ENCODE measurements at regions not wholly inside any gene's neighbourhood (a gene's known extent, or its start where the extent isn't known, plus 50 kb on each side); places are given as distances from the start of the nearest gene placed in this dataset.
"Not testable (repeated sequence)": the region's sequence is repeated elsewhere in the genome, so short reads cannot be mapped to it uniquely, and the experiment has no call there.

DNA sequence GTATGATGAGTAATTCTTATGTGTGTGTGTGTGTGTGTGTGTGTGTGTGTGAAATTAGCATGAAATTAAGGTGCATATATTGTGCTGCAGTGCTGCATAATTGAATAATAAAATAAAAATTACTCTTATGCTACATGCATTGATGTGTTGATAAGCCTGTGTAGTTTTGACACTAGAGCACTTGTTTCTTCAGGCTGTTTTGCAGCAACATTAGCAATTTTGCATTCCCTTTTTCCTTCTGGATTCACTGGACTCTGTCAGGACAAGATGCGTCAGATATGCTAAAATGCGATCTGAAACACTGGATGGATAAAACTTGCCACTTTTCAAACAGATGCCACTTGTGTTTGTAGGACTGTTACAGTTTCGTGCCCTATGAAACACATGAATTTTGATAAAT is 175.4 kb upstream of the ATP6AP2 start:
- Histone ChIP-seq H3K9me3 (ENCODE audit: control insufficient read depth in 1 of 2, low read length in 2 of 2) (peaks cover 0 to 4% of the 10 kb centered on the region in 2 donors), H3K27me3 (ENCODE audit: low read depth, low read length) (no peaks in the 10 kb centered on the region), H3K4me1 (ENCODE audit: control insufficient read depth in 1 of 2, insufficient read depth in 2 of 2, low read length in 2 of 2) (peaks cover 0 to 10% of the 10 kb centered on the region in 2 donors), H3K4me3 (ENCODE audit: low read depth in 1 of 2, low read length in 2 of 2) (no peak overlapping the region), H3K36me3 (ENCODE audit: control insufficient read depth in 1 of 2, insufficient read depth in 2 of 2, low read length in 2 of 2) (no peaks in the 10 kb centered on the region), H3K27ac (ENCODE audit: low read length) (no peak overlapping the region)

DNA sequence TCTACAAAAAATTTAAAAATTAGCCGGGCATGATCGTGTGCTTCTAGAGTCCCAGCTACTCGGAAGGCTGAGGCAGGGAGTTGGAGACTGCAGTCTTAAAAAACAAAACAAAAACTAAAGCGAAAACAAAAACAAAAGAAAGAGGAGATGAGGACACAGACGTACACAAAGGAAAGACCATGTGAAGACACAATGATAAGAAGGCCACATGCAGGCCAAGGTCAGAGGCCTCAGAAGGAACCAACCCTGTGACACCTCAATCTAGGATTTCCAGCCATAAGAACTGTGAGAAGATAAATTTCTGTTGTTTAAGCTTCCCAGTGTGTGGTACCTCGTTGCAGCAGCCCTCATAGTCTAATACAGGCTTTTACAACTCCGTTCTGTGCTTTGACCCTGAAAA is 177.0 kb upstream of the ATP6AP2 start:
- H3K9me3 ChIP-seq (ENCODE audit: control insufficient read depth in 1 of 2, low read length in 2 of 2), result peaks cover 0 to under 1% of the 10 kb centered on the region in 2 donors
- H3K4me1 ChIP-seq (ENCODE audit: control insufficient read depth in 1 of 2, insufficient read depth in 2 of 2, low read length in 2 of 2), result peaks cover 0 to 10% of the 10 kb centered on the region in 2 donors
- H3K36me3 ChIP-seq (ENCODE audit: control insufficient read depth in 1 of 2, insufficient read depth in 2 of 2, low read length in 2 of 2), result no peaks in the 10 kb centered on the region
- no peaks in the 10 kb centered on the region for H3K27me3 ChIP-seq (ENCODE audit: low read depth, low read length)
- H3K27ac ChIP-seq (ENCODE audit: low read length), result no peak overlapping the region
- H3K4me3 ChIP-seq (ENCODE audit: low read depth in 1 of 2, low read length in 2 of 2), result no peak overlapping the region

DNA sequence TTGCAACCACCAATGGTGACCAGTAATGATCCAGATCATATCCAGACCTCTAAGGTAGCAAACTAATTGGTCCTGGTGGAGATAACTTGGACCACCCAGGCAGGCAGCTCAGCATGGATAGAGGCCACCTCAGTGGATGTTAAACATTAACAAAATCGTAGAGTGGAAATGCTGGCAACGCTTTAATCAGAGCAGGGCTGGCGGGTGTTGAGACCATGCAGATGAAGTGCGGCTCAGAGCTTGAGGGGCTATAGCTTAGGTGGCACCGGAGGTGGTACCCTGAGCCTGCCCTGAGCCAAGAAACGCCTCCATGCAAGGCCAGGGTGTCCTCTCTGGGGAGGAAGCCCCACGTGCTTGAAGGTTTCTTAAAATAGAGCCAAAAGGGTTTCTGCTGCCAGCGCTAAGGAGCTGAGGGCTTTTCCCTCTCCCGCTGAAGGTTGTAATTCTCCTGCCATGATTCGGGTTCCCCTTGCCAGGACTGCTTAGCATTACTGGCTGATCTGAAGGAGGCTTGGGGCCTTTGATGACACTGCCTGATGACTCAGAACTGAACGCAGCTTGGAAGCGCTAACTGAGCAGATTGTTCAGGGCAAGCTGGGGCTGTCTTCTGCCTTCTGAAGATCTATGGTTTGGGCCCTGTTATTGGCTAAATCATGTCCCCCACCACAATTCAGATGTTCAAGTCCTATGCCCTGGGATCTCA is 177.8 kb upstream of the ATP6AP2 start:
- Histone ChIP-seq H3K4me1 (ENCODE audit: control insufficient read depth in 1 of 2, insufficient read depth in 2 of 2, low read length in 2 of 2) (peaks cover 0 to 10% of the 10 kb centered on the region in 2 donors), H3K9me3 (ENCODE audit: control insufficient read depth in 1 of 2, low read length in 2 of 2) (no peaks in the 10 kb centered on the region), H3K4me3 (ENCODE audit: low read depth in 1 of 2, low read length in 2 of 2) (no peak overlapping the region), H3K27ac (ENCODE audit: low read length) (no peak overlapping the region), H3K27me3 (ENCODE audit: low read depth, low read length) (no peaks in the 10 kb centered on the region), H3K36me3 (ENCODE audit: control insufficient read depth in 1 of 2, insufficient read depth in 2 of 2, low read length in 2 of 2) (no peaks in the 10 kb centered on the region)

DNA sequence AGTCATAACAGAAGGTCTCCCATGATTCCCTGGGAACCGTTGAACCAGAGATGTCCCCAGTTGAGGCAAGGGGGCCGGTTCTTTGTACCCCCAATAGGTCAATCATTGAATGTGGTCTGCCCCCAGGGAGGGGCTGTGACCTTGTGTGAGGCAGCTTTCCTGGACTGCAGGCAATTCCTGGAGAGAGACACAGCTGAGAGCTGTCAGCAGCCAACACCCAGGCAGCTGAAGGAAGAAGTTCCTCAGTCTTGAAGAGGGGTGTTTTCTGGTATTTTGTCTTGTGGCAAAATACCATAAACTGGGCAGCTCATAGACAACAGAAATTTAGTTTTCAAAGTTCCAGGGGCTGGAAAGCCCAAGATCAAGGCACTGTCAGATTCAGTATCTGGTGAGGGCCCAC is 185.7 kb upstream of the ATP6AP2 start:
- Histone ChIP-seq H3K4me1 (ENCODE audit: control insufficient read depth in 1 of 2, insufficient read depth in 2 of 2, low read length in 2 of 2) (no peaks in the 10 kb centered on the region), H3K9me3 (ENCODE audit: control insufficient read depth in 1 of 2, low read length in 2 of 2) (no peaks in the 10 kb centered on the region), H3K27me3 (ENCODE audit: low read depth, low read length) (no peaks in the 10 kb centered on the region), H3K27ac (ENCODE audit: low read length) (no peak overlapping the region), H3K4me3 (ENCODE audit: low read depth in 1 of 2, low read length in 2 of 2) (no peak overlapping the region), H3K36me3 (ENCODE audit: control insufficient read depth in 1 of 2, insufficient read depth in 2 of 2, low read length in 2 of 2) (no peaks in the 10 kb centered on the region)

DNA sequence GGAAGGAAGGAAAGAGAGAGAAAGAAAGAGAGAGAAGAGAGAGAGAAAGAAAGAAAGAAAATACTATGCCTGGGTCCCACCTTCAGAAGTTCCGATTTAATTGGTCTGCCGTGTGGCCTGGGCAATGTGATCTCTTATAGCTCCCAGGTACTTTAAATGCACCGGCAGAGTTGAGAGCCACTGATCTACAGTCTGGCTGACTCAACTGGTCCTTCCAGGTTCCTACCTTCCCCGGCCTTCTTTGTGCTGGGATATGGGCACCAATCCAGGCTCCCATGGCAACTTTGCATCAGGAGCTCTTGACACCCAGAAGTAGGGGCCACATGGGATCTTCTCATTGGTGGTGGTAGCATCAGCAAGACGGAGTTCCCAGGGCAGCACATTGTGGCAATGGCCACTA is 186.5 kb upstream of the ATP6AP2 start:
- H3K9me3 ChIP-seq (ENCODE audit: control insufficient read depth in 1 of 2, low read length in 2 of 2), result no peaks in the 10 kb centered on the region
- no peak overlapping the region for H3K4me3 ChIP-seq (ENCODE audit: low read depth in 1 of 2, low read length in 2 of 2)
- no peak overlapping the region for H3K27ac ChIP-seq (ENCODE audit: low read length)
- no peaks in the 10 kb centered on the region for H3K36me3 ChIP-seq (ENCODE audit: control insufficient read depth in 1 of 2, insufficient read depth in 2 of 2, low read length in 2 of 2)
- no peaks in the 10 kb centered on the region for H3K4me1 ChIP-seq (ENCODE audit: control insufficient read depth in 1 of 2, insufficient read depth in 2 of 2, low read length in 2 of 2)
- no peaks in the 10 kb centered on the region for H3K27me3 ChIP-seq (ENCODE audit: low read depth, low read length)

DNA sequence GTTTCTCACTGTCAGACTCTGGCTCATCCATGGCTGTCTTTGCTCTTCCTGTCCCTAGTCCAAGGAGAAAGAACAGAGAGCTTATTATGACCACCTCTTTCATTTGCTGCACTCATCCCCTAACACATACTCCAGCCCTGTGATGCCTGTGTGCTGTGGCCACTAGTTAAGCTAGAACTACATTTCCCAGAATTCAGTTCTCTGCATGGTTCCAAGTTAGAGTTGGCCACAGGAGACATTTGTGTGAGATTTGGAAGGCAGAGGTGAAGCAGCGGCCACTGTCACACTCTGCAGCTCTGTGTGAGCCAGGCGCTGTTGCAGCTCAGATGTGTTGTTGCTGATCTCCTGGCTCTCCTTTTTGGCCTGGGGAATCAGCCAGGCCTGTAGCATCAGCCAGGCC is 188.2 kb upstream of the ATP6AP2 start:
- no peak overlapping the region for H3K27ac ChIP-seq (ENCODE audit: low read length)
- no peaks in the 10 kb centered on the region for H3K9me3 ChIP-seq (ENCODE audit: control insufficient read depth in 1 of 2, low read length in 2 of 2)
- H3K36me3 ChIP-seq (ENCODE audit: control insufficient read depth in 1 of 2, insufficient read depth in 2 of 2, low read length in 2 of 2), result no peaks in the 10 kb centered on the region
- H3K4me3 ChIP-seq (ENCODE audit: low read depth in 1 of 2, low read length in 2 of 2), result no peak overlapping the region
- no peaks in the 10 kb centered on the region for H3K27me3 ChIP-seq (ENCODE audit: low read depth, low read length)
- H3K4me1 ChIP-seq (ENCODE audit: control insufficient read depth in 1 of 2, insufficient read depth in 2 of 2, low read length in 2 of 2), result no peaks in the 10 kb centered on the region

DNA sequence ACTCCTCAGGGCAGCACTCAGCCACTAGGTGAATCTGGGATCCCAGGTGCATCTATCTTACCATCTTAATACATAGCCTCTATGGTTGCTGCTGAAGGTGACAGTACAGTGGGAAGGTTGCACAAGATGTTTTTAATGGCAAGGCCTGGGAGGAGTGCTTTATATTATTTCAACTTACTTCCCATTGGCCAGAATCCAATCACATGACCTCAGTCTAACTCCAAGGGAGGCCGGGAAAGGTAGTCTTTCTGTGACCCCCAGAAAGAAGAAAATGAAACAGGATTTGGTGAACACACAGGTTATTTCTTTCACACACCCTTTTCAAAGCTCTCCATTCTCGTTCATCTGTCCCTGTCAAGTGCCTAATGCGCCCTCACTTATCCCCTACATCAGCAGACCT is 189.1 kb upstream of the ATP6AP2 start:
- no peaks in the 10 kb centered on the region for H3K27me3 ChIP-seq (ENCODE audit: low read depth, low read length)
- H3K27ac ChIP-seq (ENCODE audit: low read length), result no peak overlapping the region
- no peaks in the 10 kb centered on the region for H3K36me3 ChIP-seq (ENCODE audit: control insufficient read depth in 1 of 2, insufficient read depth in 2 of 2, low read length in 2 of 2)
- no peak overlapping the region for H3K4me3 ChIP-seq (ENCODE audit: low read depth in 1 of 2, low read length in 2 of 2)
- H3K4me1 ChIP-seq (ENCODE audit: control insufficient read depth in 1 of 2, insufficient read depth in 2 of 2, low read length in 2 of 2), result no peaks in the 10 kb centered on the region
- H3K9me3 ChIP-seq (ENCODE audit: control insufficient read depth in 1 of 2, low read length in 2 of 2), result no peaks in the 10 kb centered on the region

DNA sequence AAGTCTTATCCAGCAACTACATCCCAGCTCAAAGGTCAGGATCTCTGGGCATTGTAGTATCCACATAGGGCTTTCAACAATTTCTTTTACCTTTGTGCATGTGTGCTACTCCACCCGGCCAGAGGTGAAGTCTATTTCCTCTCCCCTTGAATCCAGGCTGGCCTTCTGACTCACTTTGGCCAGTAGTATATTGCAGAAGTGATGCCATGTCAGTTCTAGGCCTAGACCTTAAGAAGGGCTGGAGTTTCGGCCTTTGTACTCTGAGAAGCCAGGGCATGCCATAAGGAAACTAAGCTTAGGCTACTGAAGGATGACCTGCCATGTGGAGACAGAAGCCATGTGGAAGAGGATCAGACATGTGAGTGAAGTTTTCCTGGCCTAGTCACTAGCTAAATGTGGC is 191.2 kb upstream of the ATP6AP2 start:
- Histone ChIP-seq H3K27me3 (ENCODE audit: low read depth, low read length) (no peaks in the 10 kb centered on the region), H3K27ac (ENCODE audit: low read length) (no peak overlapping the region), H3K9me3 (ENCODE audit: control insufficient read depth in 1 of 2, low read length in 2 of 2) (no peaks in the 10 kb centered on the region), H3K4me1 (ENCODE audit: control insufficient read depth in 1 of 2, insufficient read depth in 2 of 2, low read length in 2 of 2) (no peaks in the 10 kb centered on the region), H3K4me3 (ENCODE audit: low read depth in 1 of 2, low read length in 2 of 2) (no peak overlapping the region), H3K36me3 (ENCODE audit: control insufficient read depth in 1 of 2, insufficient read depth in 2 of 2, low read length in 2 of 2) (no peaks in the 10 kb centered on the region)

DNA sequence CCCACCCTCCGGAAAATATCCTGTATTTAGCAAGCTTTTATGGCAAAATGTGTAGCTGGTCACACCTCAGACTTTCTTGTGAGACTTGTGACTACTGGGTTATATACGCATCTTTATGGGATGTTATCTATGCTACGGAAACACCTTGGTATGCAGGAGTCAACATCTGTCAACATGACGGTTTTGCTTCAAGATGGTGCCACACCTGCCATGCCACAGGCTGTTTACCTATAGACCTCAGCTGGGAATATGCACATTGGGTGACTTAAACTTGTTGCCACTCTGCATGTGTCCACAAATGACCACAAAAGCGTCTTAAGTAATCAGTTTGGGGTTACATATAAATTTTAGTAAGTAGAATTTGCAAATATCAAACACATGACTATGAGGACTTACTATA is 192.3 kb upstream of the ATP6AP2 start:
- no peaks in the 10 kb centered on the region for H3K27me3 ChIP-seq (ENCODE audit: low read depth, low read length)
- H3K36me3 ChIP-seq (ENCODE audit: control insufficient read depth in 1 of 2, insufficient read depth in 2 of 2, low read length in 2 of 2), result no peaks in the 10 kb centered on the region
- H3K4me3 ChIP-seq (ENCODE audit: low read depth in 1 of 2, low read length in 2 of 2), result no peak overlapping the region
- no peaks in the 10 kb centered on the region for H3K4me1 ChIP-seq (ENCODE audit: control insufficient read depth in 1 of 2, insufficient read depth in 2 of 2, low read length in 2 of 2)
- H3K9me3 ChIP-seq (ENCODE audit: control insufficient read depth in 1 of 2, low read length in 2 of 2), result no peaks in the 10 kb centered on the region
- H3K27ac ChIP-seq (ENCODE audit: low read length), result no peak overlapping the region

DNA sequence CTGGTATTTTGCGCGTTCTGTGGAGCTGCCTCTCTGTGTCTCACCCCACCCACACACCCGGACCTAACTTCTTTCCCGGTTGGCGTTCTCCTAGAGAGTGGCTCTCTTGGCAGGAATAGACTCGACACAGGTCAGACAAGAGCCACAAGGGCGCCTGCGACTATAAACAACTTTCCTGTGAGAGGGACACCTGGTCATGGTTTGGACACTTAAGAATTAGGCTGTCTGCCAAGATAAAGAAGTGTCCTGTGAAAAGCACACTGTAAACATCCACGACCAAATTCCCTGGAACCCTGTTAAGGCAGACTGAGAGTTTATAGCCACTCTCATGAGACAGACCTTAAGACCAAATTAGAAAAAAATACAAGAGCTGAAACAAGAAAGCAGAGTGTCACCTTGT is 192.9 kb upstream of the ATP6AP2 start:
- not testable (repeated sequence) for H3K4me3 ChIP-seq (ENCODE audit: low read depth in 1 of 2, low read length in 2 of 2); H3K27ac ChIP-seq (ENCODE audit: low read length); H3K27me3 ChIP-seq (ENCODE audit: low read depth, low read length); H3K9me3 ChIP-seq (ENCODE audit: control insufficient read depth in 1 of 2, low read length in 2 of 2); H3K4me1 ChIP-seq (ENCODE audit: control insufficient read depth in 1 of 2, insufficient read depth in 2 of 2, low read length in 2 of 2); H3K36me3 ChIP-seq (ENCODE audit: control insufficient read depth in 1 of 2, insufficient read depth in 2 of 2, low read length in 2 of 2)

DNA sequence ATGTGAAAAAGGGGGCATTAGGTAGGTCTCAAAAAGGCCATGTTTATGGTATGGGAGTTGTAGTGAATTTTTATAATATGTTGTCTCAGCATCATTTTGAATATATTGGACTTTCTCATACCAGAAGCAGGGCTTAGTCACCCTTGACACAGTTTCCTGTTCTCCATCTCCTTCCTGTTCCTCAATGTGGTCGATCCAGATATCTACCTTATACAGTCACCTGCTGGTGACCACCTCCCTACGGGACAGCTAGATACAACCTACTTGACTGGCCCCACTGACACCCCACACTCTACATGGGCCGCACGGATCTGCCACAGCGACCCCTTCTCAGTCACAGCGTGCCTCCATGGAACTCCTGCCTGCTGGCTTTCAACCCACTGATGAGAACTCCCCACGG is 193.5 kb upstream of the ATP6AP2 start:
- not testable (repeated sequence) for H3K4me1 ChIP-seq (ENCODE audit: control insufficient read depth in 1 of 2, insufficient read depth in 2 of 2, low read length in 2 of 2); H3K27ac ChIP-seq (ENCODE audit: low read length); H3K36me3 ChIP-seq (ENCODE audit: control insufficient read depth in 1 of 2, insufficient read depth in 2 of 2, low read length in 2 of 2); H3K27me3 ChIP-seq (ENCODE audit: low read depth, low read length); H3K4me3 ChIP-seq (ENCODE audit: low read depth in 1 of 2, low read length in 2 of 2); H3K9me3 ChIP-seq (ENCODE audit: control insufficient read depth in 1 of 2, low read length in 2 of 2)

DNA sequence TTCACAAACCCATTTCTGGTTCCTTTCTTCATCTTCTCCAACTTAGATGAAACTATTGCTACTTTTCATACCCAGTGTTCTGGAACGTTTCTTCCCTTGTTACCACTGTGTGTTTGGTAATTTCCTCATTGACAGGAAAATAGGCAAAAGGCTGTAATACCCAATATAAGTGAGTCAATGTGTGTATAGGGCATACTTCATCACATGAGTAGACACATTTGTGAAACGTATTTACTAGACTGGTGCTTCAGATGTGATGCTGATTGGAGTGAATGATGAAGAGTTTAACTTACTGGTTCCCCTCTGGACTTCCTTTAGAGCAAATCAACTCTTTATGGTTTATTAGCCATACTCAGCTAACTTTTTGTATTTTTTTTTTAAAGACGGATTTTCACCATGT is 195.1 kb upstream of the ATP6AP2 start:
- no peaks in the 10 kb centered on the region for H3K9me3 ChIP-seq (ENCODE audit: control insufficient read depth in 1 of 2, low read length in 2 of 2)
- H3K27ac ChIP-seq (ENCODE audit: low read length), result no peak overlapping the region
- no peak overlapping the region for H3K4me3 ChIP-seq (ENCODE audit: low read depth in 1 of 2, low read length in 2 of 2)
- no peaks in the 10 kb centered on the region for H3K36me3 ChIP-seq (ENCODE audit: control insufficient read depth in 1 of 2, insufficient read depth in 2 of 2, low read length in 2 of 2)
- H3K27me3 ChIP-seq (ENCODE audit: low read depth, low read length), result no peaks in the 10 kb centered on the region
- no peaks in the 10 kb centered on the region for H3K4me1 ChIP-seq (ENCODE audit: control insufficient read depth in 1 of 2, insufficient read depth in 2 of 2, low read length in 2 of 2)

Data from muscle layer of duodenum (tissue), 2 donors.